NCI-H1105 (cell line): ENCODE measurements at regions not wholly inside any gene's neighbourhood (a gene's known extent, or its start where the extent isn't known, plus 50 kb on each side); places are given as distances from the start of the nearest gene placed in this dataset.
"Not testable (repeated sequence)": the region's sequence is repeated elsewhere in the genome, so short reads cannot be mapped to it uniquely, and the experiment has no call there.

Source experiments
- DNase-seq: peaks from one replicate; lab custom pipeline; 2025; lab: John Stamatoyannopoulos, UW

GRCh38 chr7:115642194-115642593 is 388.4 kb downstream of the TFEC start:
- DNase-seq: no peak

- DNase-seq: no peak
These were observed 391.7 kb downstream of the TFEC start for GRCh38 chr7:115638853-115639252.

GRCh38 chr7:115637128-115637527 is 393.4 kb downstream of the TFEC start:
- DNase-seq: no peak

GRCh38 chr7:115635876-115636275 is 394.7 kb downstream of the TFEC start:
- no peak for DNase-seq

GRCh38 chr7:115635376-115635775 is 395.2 kb downstream of the TFEC start:
- DNase-seq: no peak

GRCh38 chr7:115634633-115635032 is 395.9 kb downstream of the TFEC start:
- DNase-seq: peak; percentile 15

- no peak for DNase-seq
These were observed 397.9 kb downstream of the TFEC start for GRCh38 chr7:115632636-115633035.

- DNase-seq: no peak
These were observed 398.8 kb downstream of the TFEC start for GRCh38 chr7:115631782-115632181.

GRCh38 chr7:115630049-115630448 is 400.5 kb downstream of the TFEC start:
- no peak for DNase-seq

GRCh38 chr7:115618676-115619075 is 411.9 kb downstream of the TFEC start:
- DNase-seq: no peak

- no peak for DNase-seq
These were observed 416.7 kb downstream of the TFEC start for GRCh38 chr7:115613836-115614235.

DNA sequence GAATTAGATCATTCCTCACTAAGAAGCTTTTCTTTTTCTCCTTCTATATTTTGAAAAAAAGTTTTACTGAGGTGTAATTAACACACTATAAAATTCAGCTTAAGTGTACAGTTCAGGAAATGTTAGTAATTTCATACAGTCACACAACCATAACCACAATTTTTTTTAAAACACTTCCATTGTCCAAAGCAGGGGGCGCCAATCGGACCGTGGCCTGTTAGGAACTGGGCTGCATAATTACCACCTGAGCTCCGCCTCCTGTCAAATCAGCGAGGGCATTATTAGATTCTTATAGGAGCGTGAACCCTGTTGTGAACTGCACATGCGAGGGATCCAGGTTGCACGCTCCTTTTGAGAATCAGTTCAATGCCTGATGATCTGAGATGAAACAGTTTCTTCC is 427.1 kb downstream of the TFEC start:
- no peak for DNase-seq

GRCh38 chr7:115600207-115600606 is 430.4 kb downstream of the TFEC start:
- DNase-seq: no peak

GRCh38 chr7:115599184-115599583 is 431.4 kb downstream of the TFEC start:
- DNase-seq: not testable (repeated sequence)

- not testable (repeated sequence) for DNase-seq
These were observed 433.3 kb downstream of the TFEC start for GRCh38 chr7:115597220-115597619.

DNA sequence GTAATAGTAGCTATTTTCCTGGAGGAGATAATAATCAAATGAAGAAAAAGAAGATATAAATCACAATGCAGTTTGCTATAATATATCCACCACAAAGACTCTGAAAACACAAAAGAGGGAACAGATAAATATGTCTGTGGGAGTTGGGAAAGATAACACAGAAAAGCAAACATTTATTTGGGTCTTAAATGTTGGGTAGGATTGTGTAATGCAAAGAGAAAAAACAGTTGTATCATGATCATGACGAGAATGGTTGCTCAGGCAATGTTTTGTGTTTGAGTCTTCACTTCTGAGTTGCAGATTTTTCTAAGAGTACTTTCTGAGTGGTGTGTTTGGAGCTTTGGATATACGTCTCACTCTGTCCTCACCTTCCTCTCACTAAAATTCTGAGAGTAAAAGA is 437.5 kb downstream of the TFEC start:
- no peak for DNase-seq

DNA sequence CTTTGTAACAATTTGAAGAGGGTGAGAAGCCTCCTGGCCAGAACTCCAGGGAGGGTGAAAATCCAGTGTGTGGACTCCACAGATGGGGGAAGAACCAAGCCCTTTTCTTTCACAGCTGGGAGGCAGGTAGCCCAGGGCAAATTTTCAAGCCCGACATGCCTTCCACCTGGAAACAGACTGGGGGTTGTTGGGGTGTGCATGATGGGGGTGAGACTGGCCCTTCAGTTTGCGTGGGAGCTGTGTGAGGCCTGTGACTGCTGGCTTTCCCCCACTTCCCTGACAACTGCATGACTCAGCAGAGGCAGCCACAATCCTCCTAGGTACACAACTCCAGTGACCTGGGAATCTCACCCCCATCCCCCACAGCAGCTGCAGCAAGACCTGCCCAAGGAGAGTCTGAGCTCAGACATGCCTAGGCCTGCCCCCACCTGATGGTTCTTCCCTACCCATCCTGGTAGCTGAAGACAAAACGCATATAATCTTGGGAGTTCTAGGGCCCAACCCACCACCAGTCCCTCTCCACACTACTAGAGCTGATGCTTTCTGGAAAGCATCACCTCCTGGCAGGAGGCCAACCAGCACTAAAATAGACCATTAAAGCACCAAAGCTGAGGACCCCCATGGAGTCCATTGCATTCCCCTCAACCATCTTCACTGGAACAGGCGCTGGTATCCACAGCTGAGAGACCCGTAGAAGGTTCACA is 445.4 kb downstream of the TFEC start:
- DNase-seq: no peak

DNA sequence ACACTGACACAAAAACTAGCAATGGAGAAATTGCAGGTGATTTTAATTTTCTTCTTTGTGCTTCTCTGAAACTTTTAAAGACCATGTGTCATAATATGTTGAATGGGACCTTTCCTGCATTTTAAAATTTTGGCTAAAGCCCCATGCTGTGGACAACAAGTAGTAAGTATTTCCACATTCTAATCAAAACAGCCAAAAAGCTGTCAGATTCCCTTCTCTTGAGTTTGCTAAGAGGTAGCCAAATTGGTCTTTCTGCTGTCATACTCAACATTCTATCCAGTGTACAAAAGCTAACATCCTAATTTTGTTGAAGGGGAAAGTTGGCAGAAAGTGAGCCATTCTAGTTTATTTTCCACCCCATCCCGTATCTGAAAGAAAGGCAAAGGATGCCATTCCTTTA is 447.6 kb downstream of the TFEC start:
- no peak for DNase-seq

- no peak for DNase-seq
These were observed 452.0 kb downstream of the TFEC start for GRCh38 chr7:115578576-115578975.

DNA sequence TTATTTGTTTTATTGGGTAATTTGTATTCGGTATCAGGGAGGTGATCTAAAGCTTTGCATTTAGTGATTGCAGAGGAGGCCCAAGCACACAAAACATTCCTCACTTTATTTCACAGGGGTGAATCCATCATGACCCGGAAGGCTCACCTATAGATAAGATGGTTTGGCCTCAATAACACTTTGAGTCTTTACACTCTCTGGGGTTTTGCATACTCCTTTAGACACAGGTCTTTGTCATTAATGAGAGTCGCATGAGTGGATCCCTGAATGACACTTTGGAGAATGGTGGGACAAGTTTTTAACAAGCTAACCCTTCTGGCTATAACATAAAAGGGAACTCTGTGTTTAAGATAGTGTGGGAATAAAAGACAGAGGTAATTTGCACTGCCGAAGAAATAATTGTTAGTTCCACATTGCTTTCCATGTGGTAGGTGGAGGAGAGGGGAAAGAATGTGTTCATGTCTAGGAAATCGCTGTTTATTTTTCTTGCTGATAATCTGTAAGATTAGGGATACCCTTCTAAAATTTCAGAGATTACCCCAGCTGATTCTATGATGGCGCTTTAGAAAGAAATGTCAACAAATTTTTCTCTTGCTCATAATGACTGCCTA is 455.8 kb downstream of the TFEC start:
- no peak for DNase-seq

DNA sequence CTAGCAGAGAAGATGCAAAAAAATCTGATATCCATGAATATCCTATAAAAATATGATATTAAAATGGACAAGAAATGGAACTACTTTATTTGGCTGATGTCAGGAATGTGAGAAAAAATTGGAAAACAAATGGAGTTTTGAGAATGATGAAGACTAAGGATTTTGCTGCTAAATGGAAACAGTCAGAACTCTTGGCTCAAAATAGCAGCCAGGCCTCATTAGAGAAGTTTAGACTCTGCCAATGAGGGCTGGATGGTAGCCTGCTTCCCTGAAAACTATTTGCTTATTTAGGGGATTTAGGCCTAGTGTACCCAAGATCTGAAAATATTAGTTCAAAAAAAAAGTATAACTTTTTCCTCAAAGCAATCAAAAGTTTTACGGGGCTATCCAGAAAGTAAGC is 458.5 kb downstream of the TFEC start:
- DNase-seq: no peak

DNA sequence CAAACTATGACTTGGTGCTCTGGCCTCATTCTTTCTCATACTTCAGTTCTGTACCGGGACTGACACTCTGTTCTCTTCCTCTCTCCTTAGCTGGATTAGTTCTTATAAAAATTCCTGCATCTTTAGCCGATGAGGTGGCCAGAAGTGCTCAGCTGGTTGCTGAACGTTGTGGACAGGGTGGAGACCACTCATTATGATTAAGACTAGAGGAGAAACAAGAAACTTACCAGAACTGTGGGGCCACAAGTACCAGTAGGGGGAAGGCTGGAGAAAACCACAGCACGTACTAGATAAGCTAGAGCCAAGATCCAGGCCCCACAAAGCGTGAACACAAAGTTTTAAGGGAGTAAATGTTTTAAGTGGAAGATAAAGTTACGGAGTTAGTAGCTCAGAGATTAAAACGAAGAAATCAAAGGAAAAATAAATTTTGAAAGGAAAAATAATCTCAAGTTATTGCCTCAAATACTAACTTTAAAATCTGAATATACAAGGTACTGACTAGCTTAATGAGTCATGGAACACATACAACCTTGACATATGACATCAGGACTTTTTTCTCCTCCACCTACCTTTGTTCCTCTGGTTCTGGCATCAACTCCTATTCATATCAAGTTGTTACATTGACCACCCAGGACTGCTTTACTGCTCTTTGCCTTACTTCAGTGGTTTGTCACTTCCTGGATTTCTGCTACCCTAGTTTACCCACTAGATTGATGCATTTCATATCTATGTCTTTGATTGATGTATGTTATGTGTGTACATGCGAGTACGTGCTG is 469.0 kb downstream of the TFEC start:
- no peak for DNase-seq

DNA sequence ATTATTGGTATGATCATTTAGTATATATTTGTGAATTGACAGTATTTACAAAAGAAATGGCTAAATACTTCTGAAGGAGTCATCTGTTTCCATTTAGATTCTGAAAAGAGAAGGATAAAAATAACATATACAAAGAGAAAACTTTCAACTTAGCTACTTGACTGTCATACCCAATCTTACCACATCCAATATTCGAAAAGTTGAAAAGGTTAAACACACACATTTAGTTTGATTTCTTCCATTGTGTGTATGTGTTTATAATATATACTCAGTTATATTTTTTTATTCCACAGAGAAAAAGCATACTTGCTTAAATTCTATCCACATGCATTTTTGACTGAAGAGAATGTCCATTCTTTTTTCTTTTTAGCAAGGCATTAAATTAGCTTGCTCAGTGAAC is 470.7 kb downstream of the TFEC start:
- DNase-seq: no peak
